RWPE2 (cell line): ENCODE measurements at regions not wholly inside any gene's neighbourhood (a gene's known extent, or its start where the extent isn't known, plus 50 kb on each side); places are given as distances from the start of the nearest gene placed in this dataset.

Experiments used
- ATAC-seq: fragments of 200-7000 bp; cut with Tn5 transposase; 3 replicates; pipeline ENCODE4 v1.9.1; 2021; ENCODE audit warnings: low read depth
- DNase-seq: peaks from one replicate; pipeline ENCODE4 v3.0.0-alpha.2; 2020; ENCODE audit warnings: low spot score
- H3K27ac ChIP-seq: fragments of 450-650 bp; 2 replicates; pipeline ENCODE4 v1.5.1; 2017; ENCODE audit warnings: mild to moderate bottlenecking; ENCODE audit not compliant: poor library complexity, severe bottlenecking
- H3K27me3 ChIP-seq: fragments of 250-450 bp; sonication (Bioruptor Pico); 2 replicates; pipeline ENCODE4 v1.5.1; 2021; ENCODE audit warnings: mild to moderate bottlenecking, moderate library complexity; ENCODE audit not compliant: insufficient read depth, poor library complexity, severe bottlenecking
- H3K36me3 ChIP-seq: fragments of 250-450 bp; sonication (Bioruptor Pico); 2 replicates; pipeline ENCODE4 v1.5.1; 2020; ENCODE audit warnings: low read depth, mild to moderate bottlenecking, moderate library complexity
- H3K4me1 ChIP-seq: fragments of 250-450 bp; sonication (Bioruptor Pico); 2 replicates; pipeline ENCODE4 v1.5.1; 2021; ENCODE audit warnings: mild to moderate bottlenecking, moderate library complexity; ENCODE audit not compliant: insufficient read depth, poor library complexity, severe bottlenecking
- H3K4me3 ChIP-seq: fragments of 250-450 bp; sonication (Bioruptor Pico); 2 replicates; pipeline ENCODE4 v1.5.1; 2021; ENCODE audit warnings: mild to moderate bottlenecking, moderate library complexity; ENCODE audit not compliant: severe bottlenecking
- H3K9me3 ChIP-seq: fragments of 250-450 bp; sonication (Bioruptor Pico); 2 replicates; pipeline ENCODE4 v1.5.1; 2021; ENCODE audit warnings: mild to moderate bottlenecking, moderate library complexity; ENCODE audit not compliant: severe bottlenecking
- TF ChIP-seq, protein P1 (sequence below): fragments of 450-650 bp; IDR thresholded peaks from one replicate; pipeline ENCODE4 v1.5.1; 2017; ENCODE audit warnings: mild to moderate bottlenecking, moderate library complexity; ENCODE audit not compliant: poor library complexity, severe bottlenecking

GRCh38 chr17:69820876-69821473, 254.1 kb upstream of the KCNJ16 start:
- Histone ChIP-seq H3K9me3 (no peaks in the 10 kb centered on the region), H3K4me1 (no peaks in the 10 kb centered on the region), H3K4me3 (no peak overlapping the region), H3K36me3 (no peaks in the 10 kb centered on the region), H3K27ac (no peak overlapping the region), H3K27me3 (no peaks in the 10 kb centered on the region)
- no peak for ATAC-seq
- TF ChIP-seq, protein P1, sequence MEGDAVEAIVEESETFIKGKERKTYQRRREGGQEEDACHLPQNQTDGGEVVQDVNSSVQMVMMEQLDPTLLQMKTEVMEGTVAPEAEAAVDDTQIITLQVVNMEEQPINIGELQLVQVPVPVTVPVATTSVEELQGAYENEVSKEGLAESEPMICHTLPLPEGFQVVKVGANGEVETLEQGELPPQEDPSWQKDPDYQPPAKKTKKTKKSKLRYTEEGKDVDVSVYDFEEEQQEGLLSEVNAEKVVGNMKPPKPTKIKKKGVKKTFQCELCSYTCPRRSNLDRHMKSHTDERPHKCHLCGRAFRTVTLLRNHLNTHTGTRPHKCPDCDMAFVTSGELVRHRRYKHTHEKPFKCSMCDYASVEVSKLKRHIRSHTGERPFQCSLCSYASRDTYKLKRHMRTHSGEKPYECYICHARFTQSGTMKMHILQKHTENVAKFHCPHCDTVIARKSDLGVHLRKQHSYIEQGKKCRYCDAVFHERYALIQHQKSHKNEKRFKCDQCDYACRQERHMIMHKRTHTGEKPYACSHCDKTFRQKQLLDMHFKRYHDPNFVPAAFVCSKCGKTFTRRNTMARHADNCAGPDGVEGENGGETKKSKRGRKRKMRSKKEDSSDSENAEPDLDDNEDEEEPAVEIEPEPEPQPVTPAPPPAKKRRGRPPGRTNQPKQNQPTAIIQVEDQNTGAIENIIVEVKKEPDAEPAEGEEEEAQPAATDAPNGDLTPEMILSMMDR = no peak
- no peak for DNase-seq

- Histone ChIP-seq H3K9me3 (no peaks in the 10 kb centered on the region), H3K27me3 (no peaks in the 10 kb centered on the region), H3K36me3 (no peaks in the 10 kb centered on the region), H3K4me3 (no peak overlapping the region), H3K27ac (no peak overlapping the region), H3K4me1 (no peaks in the 10 kb centered on the region)
- TF ChIP-seq, protein P1 = no peak
- DNase-seq (peak; percentile 55), ATAC-seq (no peak)
These were observed 252.6 kb upstream of the KCNJ16 start for GRCh38 chr17:69822314-69822875.

- Histone ChIP-seq H3K4me1 (no peaks in the 10 kb centered on the region), H3K36me3 (no peaks in the 10 kb centered on the region), H3K27me3 (no peaks in the 10 kb centered on the region), H3K27ac (no peak overlapping the region), H3K4me3 (no peak overlapping the region), H3K9me3 (no peaks in the 10 kb centered on the region)
- TF ChIP-seq, protein P1 = no peak
- ATAC-seq = no peak
- DNase-seq = no peak
These were observed 246.9 kb upstream of the KCNJ16 start for GRCh38 chr17:69828087-69828486.

- Histone ChIP-seq H3K9me3 (no peaks in the 10 kb centered on the region), H3K4me1 (no peaks in the 10 kb centered on the region), H3K27ac (no peak overlapping the region), H3K27me3 (no peaks in the 10 kb centered on the region), H3K36me3 (no peaks in the 10 kb centered on the region), H3K4me3 (no peak overlapping the region)
- ATAC-seq = no peak
- TF ChIP-seq, protein P1 = no peak
- DNase-seq = no peak
These were observed 240.5 kb upstream of the KCNJ16 start for GRCh38 chr17:69834494-69834893.

- H3K4me1 ChIP-seq = no peaks in the 10 kb centered on the region
- no peak overlapping the region for H3K4me3 ChIP-seq
- H3K27me3 ChIP-seq = no peaks in the 10 kb centered on the region
- H3K27ac ChIP-seq = no peak overlapping the region
- no peaks in the 10 kb centered on the region for H3K36me3 ChIP-seq
- ATAC-seq = no peak
- TF ChIP-seq, protein P1 = no peak
- no peak for DNase-seq
- H3K9me3 ChIP-seq = no peaks in the 10 kb centered on the region
These were observed 223.3 kb upstream of the KCNJ16 start for GRCh38 chr17:69851736-69852135.
